Common myeloid progenitor, CD34-positive (primary cell): ENCODE measurements at regions not wholly inside any gene's neighbourhood (a gene's known extent, or its start where the extent isn't known, plus 50 kb on each side); places are given as distances from the start of the nearest gene placed in this dataset.
"Not testable (repeated sequence)": the region's sequence is repeated elsewhere in the genome, so short reads cannot be mapped to it uniquely, and the experiment has no call there.

Experiments
- CTCF ChIA-PET: fragments of 350-600 bp; sonication (Branson Sonifier 250); formaldehyde crosslinking; loops from one replicate; lab custom pipeline; 2021; ENCODE audit warnings: antibody characterized with exemption; lab: Charles Lee
- POLR2A ChIA-PET: fragments of 350-600 bp; sonication (Branson Sonifier 250); formaldehyde crosslinking; loops from one replicate; lab custom pipeline; 2021; ENCODE audit warnings: antibody characterized with exemption; lab: Charles Lee
- DNase-seq, 3 donors: peaks; one replicate each; pipeline versions ENCODE4 v3.0.0 to v3.0.0-alpha.2; 2013
- H3K27ac ChIP-seq, 2 experiments: 1 replicate in 1 of 2; 2 replicates in 1 of 2; pipeline ENCODE4 v1.7.0; 2013; ENCODE audit warnings: inconsistent platforms in 2 of 2, low read length in 2 of 2, mild to moderate bottlenecking in 2 of 2, low read depth in 1 of 2, moderate library complexity in 1 of 2; ENCODE audit not compliant: severe bottlenecking in 2 of 2, insufficient read depth in 1 of 2, poor library complexity in 1 of 2
- H3K27me3 ChIP-seq, 5 experiments: replicated peaks in 2 of 5; 1 replicate in 3 of 5; 2 replicates in 2 of 5; pipeline versions ENCODE4 v1.6.1 to v1.7.0; 2013; ENCODE audit warnings: low read length in 4 of 5, mild to moderate bottlenecking in 2 of 5, moderate library complexity in 2 of 5, inconsistent platforms in 1 of 5; ENCODE audit not compliant: insufficient read depth in 5 of 5, control insufficient read depth in 4 of 5
- H3K36me3 ChIP-seq, 4 experiments: 1 replicate in 2 of 4; 2 replicates in 2 of 4; pipeline versions ENCODE4 v1.6.1 to v1.7.0; 2013; ENCODE audit warnings: low read length in 3 of 4, control low read depth in 1 of 4, mild to moderate bottlenecking in 1 of 4; ENCODE audit not compliant: control insufficient read depth in 4 of 4, insufficient read depth in 4 of 4
- H3K4me1 ChIP-seq, 4 experiments: 1 replicate in 3 of 4; 2 replicates in 1 of 4; pipeline versions ENCODE4 v1.6.1 to v1.7.1; 2013; ENCODE audit warnings: low read length in 3 of 4, mild to moderate bottlenecking in 3 of 4, control low read depth in 1 of 4, inconsistent platforms in 1 of 4, moderate library complexity in 1 of 4; ENCODE audit not compliant: control insufficient read depth in 4 of 4, insufficient read depth in 4 of 4; ENCODE audit errors: control extremely low read depth in 1 of 4
- H3K4me3 ChIP-seq, 7 experiments: 1 replicate in 4 of 7; 2 replicates in 3 of 7; pipeline versions ENCODE4 v1.5.1 to v1.7.0; 2013; ENCODE audit warnings: mild to moderate bottlenecking in 7 of 7, low read length in 6 of 7, moderate library complexity in 6 of 7, inconsistent platforms in 2 of 7, low read depth in 2 of 7, control low read depth in 1 of 7; ENCODE audit not compliant: insufficient read depth in 4 of 7, control insufficient read depth in 1 of 7; ENCODE audit errors: extremely low read depth in 1 of 7
- H3K9me3 ChIP-seq, 5 experiments: 1 replicate in 4 of 5; 2 replicates in 1 of 5; pipeline versions ENCODE4 v1.6.1 to v1.7.1; 2013; ENCODE audit warnings: low read length in 4 of 5, mild to moderate bottlenecking in 2 of 5, inconsistent platforms in 1 of 5, low read depth in 1 of 5, moderate library complexity in 1 of 5; ENCODE audit not compliant: control insufficient read depth in 4 of 5, insufficient read depth in 2 of 5; ENCODE audit errors: control extremely low read depth in 1 of 5
- WGBS: methylation state at CpG from one replicate; pipeline ENCODE4 v1.1.5; 2013; ENCODE audit not compliant: insufficient coverage; 5-methylcytosine and 5-hydroxymethylcytosine counted together

DNA sequence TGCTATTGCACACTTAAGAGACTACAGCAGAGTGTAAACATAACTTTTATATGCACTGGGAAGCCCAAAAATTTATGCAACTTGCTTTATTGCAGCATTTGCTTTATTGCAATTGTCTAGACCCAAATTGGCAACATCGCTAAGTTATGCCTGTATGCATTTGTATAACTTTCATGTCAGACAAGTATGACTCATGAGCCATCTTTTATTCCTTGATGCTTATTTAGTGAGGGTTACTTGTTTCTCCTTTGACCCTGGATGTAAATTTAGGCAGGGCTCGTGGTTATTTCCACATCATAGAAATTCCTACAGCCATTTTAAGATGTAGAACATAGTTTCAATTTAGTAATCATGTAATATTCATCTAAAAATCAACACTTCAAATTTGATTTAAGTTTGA, 130.3 kb upstream of the LY86 start:
- no peak overlapping the region for H3K27ac ChIP-seq
- ChIA-PET CTCF (no interaction called here), POLR2A (no interaction called here)
- no peaks in the 10 kb centered on the region for H3K36me3 ChIP-seq
- no peak overlapping the region for H3K4me3 ChIP-seq
- no peak for DNase-seq
- no CpG with 5 or more reads among the region's 2 CpGs for WGBS
- H3K9me3 ChIP-seq: peaks cover 0 to 6% (median 0%) of the 10 kb centered on the region in 5 experiments
- H3K27me3 ChIP-seq: peaks cover 0 to 12% (median 4%) of the 10 kb centered on the region in 5 experiments
- no peaks in the 10 kb centered on the region for H3K4me1 ChIP-seq

DNA sequence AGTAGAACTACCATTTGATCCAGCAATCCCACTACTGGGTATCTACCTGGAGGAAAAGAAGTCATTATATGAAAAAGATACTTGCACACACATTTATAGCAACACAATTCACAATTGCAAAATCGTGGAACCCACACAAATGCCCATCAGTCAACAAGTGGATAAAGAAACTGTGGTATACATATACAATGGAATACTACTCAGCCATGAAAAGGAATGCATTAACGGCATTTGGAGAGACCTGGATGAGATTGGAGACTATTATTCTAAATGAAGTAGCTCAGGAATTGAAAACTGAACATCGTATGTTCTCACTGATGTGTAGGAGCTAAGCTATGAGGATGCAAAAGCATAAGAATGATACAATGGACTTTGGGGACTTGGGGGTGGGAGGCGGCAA, 128.6 kb upstream of the LY86 start:
- H3K4me1 ChIP-seq, H3K4me3 ChIP-seq, POLR2A ChIA-PET, H3K27ac ChIP-seq, H3K36me3 ChIP-seq, H3K9me3 ChIP-seq, DNase-seq: not testable (repeated sequence)
- 100% methylated on average over 2 of the region's 4 CpGs for WGBS
- CTCF ChIA-PET: interaction anchor here (1.3 kb wide), 1 partner anchor 15 kb away, joined by 4 read pairs; no protein-coding TSS in a partner anchor
- peaks cover 0 to 16% (median 4%) of the 10 kb centered on the region in 5 experiments for H3K27me3 ChIP-seq

GRCh38 chr6:6460416-6460815, 128.1 kb upstream of the LY86 start:
- WGBS: 94% methylated on average over 2 of the region's 2 CpGs
- no peak overlapping the region for H3K27ac ChIP-seq

DNA sequence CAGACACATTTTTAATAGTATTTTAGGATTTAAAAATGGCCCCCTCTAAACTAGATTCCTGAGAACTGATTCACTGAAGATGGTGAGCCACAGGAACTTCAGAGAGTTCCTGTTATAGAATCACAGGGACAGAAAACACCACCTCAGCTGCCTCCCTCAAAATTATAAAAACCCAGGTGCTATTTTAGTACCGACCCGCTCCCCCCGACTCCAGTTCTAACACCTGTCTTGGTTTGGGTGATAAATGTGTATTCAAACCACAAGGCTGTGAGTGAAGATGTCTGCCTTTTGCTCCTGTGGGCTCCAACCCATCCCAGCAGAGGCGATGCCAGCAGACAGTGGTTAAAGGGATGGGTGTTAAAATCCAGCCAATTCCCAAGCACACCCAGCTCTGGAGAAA, 127.4 kb upstream of the LY86 start:
- ChIA-PET POLR2A (no interaction called here), CTCF (interaction anchor here (0.9 to 1.3 kb wide), 2 partner anchors 13 to 28 kb away, joined by 4 read pairs; no protein-coding TSS in a partner anchor)
- H3K27ac ChIP-seq: no peak overlapping the region
- WGBS: no CpG with 5 or more reads among the region's 4 CpGs
- peaks cover 0 to 8% (median 2%) of the 10 kb centered on the region in 5 experiments for H3K9me3 ChIP-seq
- H3K4me1 ChIP-seq: no peaks in the 10 kb centered on the region
- H3K27me3 ChIP-seq: peaks cover 2 to 20% (median 6%) of the 10 kb centered on the region in 5 experiments
- no peak for DNase-seq
- H3K36me3 ChIP-seq: no peaks in the 10 kb centered on the region
- no peak overlapping the region for H3K4me3 ChIP-seq

More at GRCh38 chr6:6460416-6460815, 128.1 kb upstream of the LY86 start:
- DNase-seq: no peak
- ChIA-PET CTCF (interaction anchor here (1.3 kb wide), 1 partner anchor 14 kb away, joined by 4 read pairs; no protein-coding TSS in a partner anchor), POLR2A (no interaction called here)
- Histone ChIP-seq H3K4me3 (no peak overlapping the region), H3K9me3 (peaks cover 0 to 8% (median 2%) of the 10 kb centered on the region in 5 experiments), H3K27me3 (peaks cover 0 to 17% (median 6%) of the 10 kb centered on the region in 5 experiments), H3K4me1 (no peaks in the 10 kb centered on the region), H3K36me3 (no peaks in the 10 kb centered on the region)

GRCh38 chr6:6466967-6467761, 121.4 kb upstream of the LY86 start:
- Histone ChIP-seq H3K4me3 (no peak overlapping the region), H3K4me1 (no peaks in the 10 kb centered on the region), H3K9me3 (peaks cover 0 to 10% (median 0%) of the 10 kb centered on the region in 5 experiments), H3K27me3 (peaks cover 0 to 22% (median 5%) of the 10 kb centered on the region in 5 experiments), H3K27ac (no peak overlapping the region), H3K36me3 (no peaks in the 10 kb centered on the region)
- 78% methylated on average over 5 of the region's 12 CpGs for WGBS
- DNase-seq: no peak
- CTCF ChIA-PET: no interaction called here
- POLR2A ChIA-PET: no interaction called here

- peaks cover 0 to 8% (median 0%) of the 10 kb centered on the region in 5 experiments for H3K9me3 ChIP-seq
- CTCF ChIA-PET: interaction anchor here (0.9 to 1.3 kb wide), 2 partner anchors 27 to 30 kb away, joined by 3 read pairs; no protein-coding TSS in a partner anchor
- no peaks in the 10 kb centered on the region for H3K4me1 ChIP-seq
- WGBS: 94% methylated on average over 8 of the region's 8 CpGs
- no peak overlapping the region for H3K4me3 ChIP-seq
- peaks cover 0 to 20% (median 5%) of the 10 kb centered on the region in 5 experiments for H3K27me3 ChIP-seq
- DNase-seq: no peak
- no peak overlapping the region for H3K27ac ChIP-seq
- POLR2A ChIA-PET: no interaction called here
- H3K36me3 ChIP-seq: no peaks in the 10 kb centered on the region
Measured at GRCh38 chr6:6469074-6469473, 119.4 kb upstream of the LY86 start.

- Histone ChIP-seq H3K4me3 (no peak overlapping the region), H3K27me3 (peaks cover 0 to 13% (median under 1%) of the 10 kb centered on the region in 5 experiments), H3K27ac (no peak overlapping the region), H3K4me1 (no peaks in the 10 kb centered on the region), H3K36me3 (no peaks in the 10 kb centered on the region), H3K9me3 (peaks cover 0 to 8% (median 0%) of the 10 kb centered on the region in 5 experiments)
- WGBS: 94% methylated on average over 2 of the region's 2 CpGs
- ChIA-PET POLR2A (no interaction called here), CTCF (interaction anchor here (1.3 kb wide), 1 partner anchor 26 kb away, joined by 3 read pairs; no protein-coding TSS in a partner anchor)
- no peak for DNase-seq
Measured at GRCh38 chr6:6470123-6470522, 118.4 kb upstream of the LY86 start.
